ENCODE measurements at regions not wholly inside any gene's neighbourhood (a gene's known extent, or its start where the extent isn't known, plus 50 kb on each side); places are given as distances from the start of the nearest gene placed in this dataset.

DNA sequence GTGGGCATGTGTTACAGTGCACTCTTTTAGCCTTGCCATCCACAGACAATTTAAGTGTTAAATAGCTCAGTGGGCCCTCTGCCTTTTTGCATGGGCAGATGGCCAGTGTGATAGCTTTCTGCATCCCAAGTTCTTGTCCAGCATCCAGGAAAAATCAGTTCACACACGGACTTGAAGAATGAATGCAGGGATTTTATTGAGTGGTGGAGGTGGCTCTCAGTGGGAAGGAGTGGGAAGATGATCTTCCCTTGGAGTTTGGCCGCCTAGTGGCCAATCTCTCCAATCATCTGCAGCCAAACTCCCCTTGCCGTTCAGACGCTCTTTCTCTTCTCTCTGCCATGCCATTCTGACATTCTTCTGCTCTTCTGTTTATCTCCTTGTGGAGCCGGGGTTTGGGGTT is 322.4 kb upstream of the GRAMD2B start:
- intact Hi-C loops (cut with DNase I), result no loop called here
- 61% methylated on average over 4 of the region's 5 CpGs for WGBS
- TF ChIP-seq, protein P1, sequence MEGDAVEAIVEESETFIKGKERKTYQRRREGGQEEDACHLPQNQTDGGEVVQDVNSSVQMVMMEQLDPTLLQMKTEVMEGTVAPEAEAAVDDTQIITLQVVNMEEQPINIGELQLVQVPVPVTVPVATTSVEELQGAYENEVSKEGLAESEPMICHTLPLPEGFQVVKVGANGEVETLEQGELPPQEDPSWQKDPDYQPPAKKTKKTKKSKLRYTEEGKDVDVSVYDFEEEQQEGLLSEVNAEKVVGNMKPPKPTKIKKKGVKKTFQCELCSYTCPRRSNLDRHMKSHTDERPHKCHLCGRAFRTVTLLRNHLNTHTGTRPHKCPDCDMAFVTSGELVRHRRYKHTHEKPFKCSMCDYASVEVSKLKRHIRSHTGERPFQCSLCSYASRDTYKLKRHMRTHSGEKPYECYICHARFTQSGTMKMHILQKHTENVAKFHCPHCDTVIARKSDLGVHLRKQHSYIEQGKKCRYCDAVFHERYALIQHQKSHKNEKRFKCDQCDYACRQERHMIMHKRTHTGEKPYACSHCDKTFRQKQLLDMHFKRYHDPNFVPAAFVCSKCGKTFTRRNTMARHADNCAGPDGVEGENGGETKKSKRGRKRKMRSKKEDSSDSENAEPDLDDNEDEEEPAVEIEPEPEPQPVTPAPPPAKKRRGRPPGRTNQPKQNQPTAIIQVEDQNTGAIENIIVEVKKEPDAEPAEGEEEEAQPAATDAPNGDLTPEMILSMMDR (IDR thresholded peaks at IDR 0.05), result no peak
- TF ChIP-seq POLR2AphosphoS5 (IDR thresholded peaks at IDR 0.05), result no peak
- TF ChIP-seq EP300 (IDR thresholded peaks at IDR 0.05), result no peak
- no peak for TF ChIP-seq POLR2A (IDR thresholded peaks at IDR 0.05; ENCODE audit: low read depth)
- no peak overlapping the region for H3K27ac ChIP-seq (replicated peaks in 1 of 4)
- peaks cover 0 to 4% (median 0%) of the 10 kb centered on the region in 4 donors for H3K9me3 ChIP-seq
- no peak for DNase-seq (ENCODE audit: extremely low spot score)
- no peaks in the 10 kb centered on the region for H3K27me3 ChIP-seq
- H3K4me1 ChIP-seq, result no peaks in the 10 kb centered on the region
- H3K4me3 ChIP-seq, result no peak overlapping the region
- no peaks in the 10 kb centered on the region for H3K36me3 ChIP-seq

- Histone ChIP-seq H3K4me1 (no peaks in the 10 kb centered on the region), H3K36me3 (no peaks in the 10 kb centered on the region), H3K4me3 (no peak overlapping the region), H3K9me3 (peaks cover 0 to 4% (median 0%) of the 10 kb centered on the region in 4 donors), H3K27me3 (no peaks in the 10 kb centered on the region), H3K27ac (replicated peaks in 1 of 4) (no peak overlapping the region)
- intact Hi-C loops (cut with DNase I), result no loop called here
- DNase-seq (ENCODE audit: extremely low spot score), result no peak
- TF ChIP-seq, protein P1 (IDR thresholded peaks at IDR 0.05), result no peak
- TF ChIP-seq EP300 (IDR thresholded peaks at IDR 0.05) (no peak), POLR2A (IDR thresholded peaks at IDR 0.05; ENCODE audit: low read depth) (no peak), POLR2AphosphoS5 (IDR thresholded peaks at IDR 0.05) (no peak)
- 93% methylated on average over 4 of the region's 4 CpGs for WGBS
These were observed 321.3 kb upstream of the GRAMD2B start for GRCh38 chr5:126101901-126102300.

DNA sequence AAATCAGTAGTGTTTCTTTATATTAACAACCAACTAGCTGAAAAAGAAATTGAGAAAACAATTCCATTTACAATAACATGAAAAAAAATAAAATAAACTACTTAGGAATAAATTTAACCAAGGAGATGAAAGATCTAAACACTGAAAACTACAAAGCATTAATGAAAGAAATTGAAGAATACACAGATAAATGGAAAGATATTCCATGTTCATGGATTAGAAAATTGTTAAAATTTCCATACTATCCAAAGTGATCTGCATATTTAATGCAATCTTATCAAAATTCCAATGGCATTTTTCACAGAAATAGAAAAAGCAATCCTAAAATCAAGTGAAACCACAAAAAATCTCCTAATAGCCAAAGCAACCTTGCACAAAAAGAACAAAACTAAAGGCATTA is 320.2 kb upstream of the GRAMD2B start:
- Histone ChIP-seq H3K36me3 (no peaks in the 10 kb centered on the region), H3K27ac (replicated peaks in 1 of 4) (no peak overlapping the region), H3K4me1 (no peaks in the 10 kb centered on the region), H3K9me3 (no peaks in the 10 kb centered on the region), H3K4me3 (no peak overlapping the region), H3K27me3 (no peaks in the 10 kb centered on the region)
- DNase-seq (ENCODE audit: extremely low spot score), result no peak
- TF ChIP-seq POLR2AphosphoS5 (IDR thresholded peaks at IDR 0.05), result no peak
- no peak for TF ChIP-seq EP300 (IDR thresholded peaks at IDR 0.05)
- TF ChIP-seq, protein P1 (IDR thresholded peaks at IDR 0.05), result no peak
- no peak for TF ChIP-seq POLR2A (IDR thresholded peaks at IDR 0.05; ENCODE audit: low read depth)
- intact Hi-C loops (cut with DNase I), result no loop called here

- no peaks in the 10 kb centered on the region for H3K4me1 ChIP-seq
- intact Hi-C loops (cut with DNase I), result no loop called here
- H3K36me3 ChIP-seq, result no peaks in the 10 kb centered on the region
- no peak for DNase-seq (ENCODE audit: extremely low spot score)
- no peak overlapping the region for H3K27ac ChIP-seq (replicated peaks in 1 of 4)
- no peaks in the 10 kb centered on the region for H3K9me3 ChIP-seq
- 100% methylated on average over 1 of the region's 1 CpG for WGBS
- no peak overlapping the region for H3K4me3 ChIP-seq
- H3K27me3 ChIP-seq, result no peaks in the 10 kb centered on the region
- TF ChIP-seq POLR2AphosphoS5 (IDR thresholded peaks at IDR 0.05) (no peak), EP300 (IDR thresholded peaks at IDR 0.05) (no peak), POLR2A (IDR thresholded peaks at IDR 0.05; ENCODE audit: low read depth) (no peak)
- TF ChIP-seq, protein P1 (IDR thresholded peaks at IDR 0.05), result no peak
These were observed 319.3 kb upstream of the GRAMD2B start for GRCh38 chr5:126103868-126104267.

GRCh38 chr5:126104341-126104740 is 318.9 kb upstream of the GRAMD2B start:
- no peak overlapping the region for H3K4me3 ChIP-seq
- no peaks in the 10 kb centered on the region for H3K4me1 ChIP-seq
- no peak for DNase-seq (ENCODE audit: extremely low spot score)
- no peaks in the 10 kb centered on the region for H3K9me3 ChIP-seq
- H3K27me3 ChIP-seq, result no peaks in the 10 kb centered on the region
- no peaks in the 10 kb centered on the region for H3K36me3 ChIP-seq
- no peak for TF ChIP-seq POLR2A (IDR thresholded peaks at IDR 0.05; ENCODE audit: low read depth)
- no peak for TF ChIP-seq EP300 (IDR thresholded peaks at IDR 0.05)
- no peak for TF ChIP-seq POLR2AphosphoS5 (IDR thresholded peaks at IDR 0.05)
- TF ChIP-seq, protein P1 (IDR thresholded peaks at IDR 0.05), result no peak
- H3K27ac ChIP-seq (replicated peaks in 1 of 4), result no peak overlapping the region
- intact Hi-C loops (cut with DNase I), result no loop called here

Data from esophagus muscularis mucosa (tissue), 4 donors.